K562 (cell line): ENCODE measurements at regions not wholly inside any gene's neighbourhood (a gene's known extent, or its start where the extent isn't known, plus 50 kb on each side); places are given as distances from the start of the nearest gene placed in this dataset.

ENCODE experiments used
- ATF2 ChIP-seq: sonication (generic); formaldehyde crosslinking; IDR thresholded peaks from 2 replicates; pipeline ENCODE4 v1.8.1; 2022; ENCODE audit warnings: missing genetic modification reagents
- BRD9 ChIP-seq: fragments of 450-650 bp; IDR thresholded peaks from 2 replicates; pipeline ENCODE4 v1.6.1; 2018; ENCODE audit warnings: low read depth; ENCODE audit not compliant: partially characterized antibody
- HDAC2 ChIP-seq: fragments of 450-650 bp; IDR thresholded peaks from 2 replicates; pipeline ENCODE4 v1.6.1; 2016; ENCODE audit warnings: mild to moderate bottlenecking
- JUND ChIP-seq, 2 experiments: IDR thresholded peaks; 2 replicates in 1 of 2; 3 replicates in 1 of 2; pipeline ENCODE4 v1.6.1; 2011; ENCODE audit warnings: borderline replicate concordance in 2 of 2, low read depth in 2 of 2, low read length in 2 of 2, improper control_type of control experiment in 1 of 2, missing biosample characterization in 1 of 2, missing genetic modification characterization in 1 of 2, missing genetic modification reagents in 1 of 2
- KAT8 ChIP-seq: fragments of 450-650 bp; IDR thresholded peaks from 2 replicates; pipeline ENCODE4 v1.6.1; 2016; ENCODE audit warnings: low read depth, mild to moderate bottlenecking
- KDM1A ChIP-seq, 2 experiments: fragments of 450-650 bp; IDR thresholded peaks; 2 replicates each; pipeline ENCODE4 v1.6.1; 2016; ENCODE audit warnings: mild to moderate bottlenecking in 2 of 2
- MITF ChIP-seq: IDR thresholded peaks from 2 replicates; pipeline ENCODE4 v1.6.1; 2014; ENCODE audit warnings: antibody characterized with exemption
- MLLT1 ChIP-seq, 2 experiments: fragments of 450-650 bp; IDR thresholded peaks; 2 replicates each; pipeline ENCODE4 v1.6.1; 2016
- MYBL2 ChIP-seq, 2 experiments: fragments of 450-650 bp in 1 of 2; sonication (generic) in 1 of 2; formaldehyde crosslinking in 1 of 2; IDR thresholded peaks; 2 replicates each; pipeline versions ENCODE4 v1.6.1 to v1.8.1; 2017 to 2022; ENCODE audit warnings: borderline replicate concordance in 1 of 2, inconsistent platforms in 1 of 2, low read depth in 1 of 2, mild to moderate bottlenecking in 1 of 2, missing genetic modification reagents in 1 of 2, moderate library complexity in 1 of 2
- RBM14 ChIP-seq: fragments of 200-400 bp; formaldehyde crosslinking; IDR thresholded peaks from 2 replicates; pipeline ENCODE4 v1.6.1; 2018; ENCODE audit warnings: low read depth, mild to moderate bottlenecking, low read length, moderate library complexity, borderline replicate concordance; ENCODE audit not compliant: insufficient read depth
- RBM34 ChIP-seq: fragments of 200-400 bp; formaldehyde crosslinking; IDR thresholded peaks from 2 replicates; pipeline ENCODE4 v1.6.1; 2018; ENCODE audit warnings: low read length, borderline replicate concordance; ENCODE audit not compliant: insufficient read depth
- SIN3A ChIP-seq, 2 experiments: fragments of 150-350 bp in 1 of 2; IDR thresholded peaks; 2 replicates each; pipeline ENCODE4 v1.6.1; 2011 to 2016; ENCODE audit warnings: borderline replicate concordance in 2 of 2, low read depth in 2 of 2, low read length in 2 of 2, mild to moderate bottlenecking in 2 of 2, moderate library complexity in 2 of 2; ENCODE audit not compliant: control insufficient read depth in 1 of 2
- SMAD4 ChIP-seq: fragments of 250-450 bp; sonication (Bioruptor Pico); conservative IDR thresholded peaks from 2 replicates; pipeline ENCODE4 v1.8.0; 2021; ENCODE audit warnings: inconsistent platforms, mild to moderate bottlenecking, moderate library complexity
- SRF ChIP-seq, 2 experiments: fragments of 250-450, 450-650 bp in 1 of 2; sonication (Bioruptor Pico) in 1 of 2; sonication (generic) in 1 of 2; formaldehyde crosslinking; IDR thresholded peaks; 2 replicates each; pipeline versions ENCODE4 v1.5.0 to v1.5.1; 2020 to 2022; ENCODE audit warnings: mild to moderate bottlenecking in 1 of 2, missing genetic modification reagents in 1 of 2
- SRSF3 ChIP-seq: fragments of 200-400 bp; formaldehyde crosslinking; IDR thresholded peaks from 2 replicates; pipeline ENCODE4 v1.6.1; 2016; ENCODE audit warnings: mild to moderate bottlenecking, low read length, moderate library complexity; ENCODE audit not compliant: insufficient read depth
- TCFL5 ChIP-seq: fragments of 250-450 bp; sonication (Bioruptor Pico); conservative IDR thresholded peaks from 2 replicates; pipeline ENCODE4 v1.6.1; 2021; ENCODE audit warnings: mild to moderate bottlenecking, moderate library complexity, matching md5 sums
- THRA ChIP-seq: fragments of 450-650 bp; IDR thresholded peaks from 2 replicates; pipeline ENCODE4 v1.6.1; 2017; ENCODE audit warnings: mild to moderate bottlenecking, moderate library complexity
- ZBTB17 ChIP-seq: fragments of 450-650 bp; formaldehyde crosslinking; IDR thresholded peaks from 2 replicates; pipeline ENCODE4 v1.4.0; 2020; ENCODE audit warnings: mild to moderate bottlenecking
- ZC3H8 ChIP-seq: fragments of 450-650 bp; IDR thresholded peaks from 2 replicates; pipeline ENCODE4 v1.6.1; 2017
- ZNF23 ChIP-seq: fragments of 250-450 bp; sonication (Bioruptor Pico); IDR thresholded peaks from 2 replicates; pipeline ENCODE4 v1.4.0; 2020; ENCODE audit warnings: mild to moderate bottlenecking
- TF ChIP-seq, protein P1 (sequence below): fragments of 250-450 bp; sonication (Bioruptor Pico); IDR thresholded peaks from 2 replicates; pipeline ENCODE4 v1.5.0; 2021

- TF ChIP-seq ZNF23 (no peak), SIN3A (IDR thresholded peaks at IDR 0.05; ENCODE audit: borderline replicate concordance in 2 of 2, control insufficient read depth in 1 of 2, low read depth in 2 of 2, low read length in 2 of 2) (no peak), BRD9 (no peak), JUND (IDR thresholded peaks at IDR 0.05; ENCODE audit: borderline replicate concordance, low read depth, low read length) (no peak), JUND (tag; IDR thresholded peaks at IDR 0.05; ENCODE audit: borderline replicate concordance, low read depth, low read length) (no peak; the same call in 2 of the 3 replicates), KAT8 (no peak), KDM1A (IDR thresholded peaks at IDR 0.05) (no peak), MLLT1 (IDR thresholded peaks at IDR 0.05) (no peak), MITF (no peak), ATF2 (CRISPR knock-in tag) (no peak), SMAD4 (CRISPR knock-in tag) (no peak; the same call in 1 of the 2 replicates), TCFL5 (CRISPR knock-in tag) (no peak), RBM34 (no peak), MYBL2 (IDR thresholded peaks at IDR 0.05; ENCODE audit: low read depth) (no peak), MYBL2 (CRISPR knock-in tag; IDR thresholded peaks at IDR 0.05; ENCODE audit: borderline replicate concordance) (no peak), SRF (CRISPR knock-in tag; IDR thresholded peaks at IDR 0.05) (no peak), SRSF3 (no peak), ZBTB17 (no peak; the same call in 1 of the 2 replicates), THRA (no peak), HDAC2 (no peak), ZC3H8 (no peak), RBM14 (no peak)
- TF ChIP-seq, protein P1, sequence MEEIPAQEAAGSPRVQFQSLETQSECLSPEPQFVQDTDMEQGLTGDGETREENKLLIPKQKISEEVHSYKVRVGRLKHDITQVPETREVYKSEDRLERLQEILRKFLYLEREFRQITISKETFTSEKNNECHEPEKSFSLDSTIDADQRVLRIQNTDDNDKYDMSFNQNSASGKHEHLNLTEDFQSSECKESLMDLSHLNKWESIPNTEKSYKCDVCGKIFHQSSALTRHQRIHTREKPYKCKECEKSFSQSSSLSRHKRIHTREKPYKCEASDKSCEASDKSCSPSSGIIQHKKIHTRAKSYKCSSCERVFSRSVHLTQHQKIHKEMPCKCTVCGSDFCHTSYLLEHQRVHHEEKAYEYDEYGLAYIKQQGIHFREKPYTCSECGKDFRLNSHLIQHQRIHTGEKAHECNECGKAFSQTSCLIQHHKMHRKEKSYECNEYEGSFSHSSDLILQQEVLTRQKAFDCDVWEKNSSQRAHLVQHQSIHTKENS (CRISPR knock-in tag) = no peak
These were observed 255.1 kb upstream of the MKLN1 start (continued) for GRCh38 chr7:131072505-131073091.
